T47D (cell line): ENCODE measurements at regions not wholly inside any gene's neighbourhood (a gene's known extent, or its start where the extent isn't known, plus 50 kb on each side); places are given as distances from the start of the nearest gene placed in this dataset.

Experiments
- DNase-seq, 2 experiments: peaks; one replicate each; pipeline versions ENCODE4 v3.0.0 to v3.0.0-alpha.2; 2011 to 2012; ENCODE audit warnings: low read depth in 1 of 2, low spot score in 1 of 2
- JUND ChIP-seq: IDR thresholded peaks from 2 replicates; pipeline ENCODE4 v1.6.1; 2012; ENCODE audit warnings: low read depth
- in situ Hi-C: cut with HindIII; loops from 2 replicates; pipeline ENCODE4 v1.10.0; 2016; ENCODE audit warnings: low sequenced_read_pairs, low pct_unique_long_range_greater_than_20kb

DNA sequence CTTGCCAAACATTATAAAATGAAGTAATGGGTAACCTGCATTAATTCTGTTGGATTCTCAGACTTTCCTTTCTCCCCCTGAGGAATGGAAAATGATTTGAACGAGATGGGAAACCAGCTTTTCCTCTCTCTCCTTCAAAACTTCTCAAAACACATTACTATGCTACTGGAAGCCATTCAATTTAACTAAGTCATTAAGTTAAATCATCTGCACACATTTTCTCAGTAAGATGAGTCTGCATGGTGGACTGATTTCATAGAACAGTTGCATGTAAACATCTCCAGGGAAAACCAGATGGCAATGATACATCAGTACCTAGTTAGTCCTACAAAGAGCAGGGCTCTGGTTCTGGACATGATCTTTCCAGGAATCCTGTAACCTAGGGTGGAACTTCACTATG, 59.9 kb downstream of the BMP4 start:
- no peak for TF ChIP-seq JUND
- in situ Hi-C loops, result no loop called here
- no peak for DNase-seq

DNA sequence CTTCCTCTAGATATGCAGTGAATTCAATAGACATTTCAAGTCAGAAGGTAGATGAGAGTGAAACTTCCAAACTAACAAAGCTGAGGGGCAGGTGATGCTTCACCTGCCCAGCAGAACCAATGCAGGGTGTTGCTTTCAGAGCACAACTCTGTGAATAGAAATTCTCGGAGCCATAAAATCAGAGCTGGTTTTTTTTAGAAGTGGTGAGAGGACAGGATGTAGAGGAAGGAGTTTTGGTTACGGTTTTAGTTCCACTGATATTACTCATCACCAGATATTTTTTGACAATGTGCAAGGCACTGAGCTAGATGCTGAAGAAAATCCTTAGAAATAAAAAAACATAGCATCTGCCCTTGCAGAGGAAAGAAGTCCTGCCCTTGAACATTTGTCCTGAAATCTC, 62.2 kb downstream of the BMP4 start:
- no peak for DNase-seq
- TF ChIP-seq JUND, result no peak
- in situ Hi-C loops, result no loop called here

DNA sequence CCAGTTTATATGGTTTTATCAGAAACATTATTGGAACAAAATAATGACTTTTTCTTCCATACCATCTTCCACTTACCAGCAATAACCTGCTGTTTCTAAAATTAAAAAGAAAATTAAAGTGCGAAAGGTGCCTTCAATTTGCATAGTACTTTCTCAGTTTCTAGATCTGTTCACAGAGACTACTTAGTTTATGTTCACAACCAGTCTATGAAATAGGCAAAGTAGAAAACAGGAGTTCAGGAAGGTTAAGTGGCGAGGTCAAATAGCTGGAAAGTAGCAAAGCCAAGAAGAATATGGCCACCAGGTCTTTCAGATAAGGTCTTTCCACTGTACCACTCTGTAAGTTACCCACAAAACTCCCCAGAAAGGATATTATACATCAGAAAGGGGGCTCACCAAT, 63.3 kb downstream of the BMP4 start:
- no peak for TF ChIP-seq JUND
- in situ Hi-C loops, result no loop called here
- no peak for DNase-seq

DNA sequence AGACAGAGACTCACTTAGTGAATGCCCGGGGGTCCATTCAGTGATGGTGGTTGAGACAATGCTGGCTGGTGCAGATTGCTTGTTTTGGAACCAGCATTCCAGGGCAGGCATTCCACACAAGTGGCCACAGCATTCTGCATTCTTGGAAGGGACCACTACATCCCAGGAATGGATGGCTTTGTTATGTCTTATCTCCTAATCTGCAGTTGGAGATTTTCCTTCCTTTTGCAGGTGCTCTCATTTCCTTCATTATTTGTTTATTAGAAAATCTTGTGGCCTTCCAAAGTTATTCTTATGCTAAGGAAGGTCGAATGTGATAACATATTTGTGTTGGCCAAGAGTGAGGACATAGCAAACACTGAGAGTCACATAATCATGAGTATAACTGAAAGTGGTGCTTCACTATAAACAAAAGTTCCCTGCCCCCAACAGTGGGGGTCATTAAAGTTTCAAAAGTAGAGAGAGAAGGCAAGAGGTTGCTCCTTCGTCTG, 66.0 kb downstream of the BMP4 start:
- TF ChIP-seq JUND, result no peak
- no peak for DNase-seq
- in situ Hi-C loops, result no loop called here

DNA sequence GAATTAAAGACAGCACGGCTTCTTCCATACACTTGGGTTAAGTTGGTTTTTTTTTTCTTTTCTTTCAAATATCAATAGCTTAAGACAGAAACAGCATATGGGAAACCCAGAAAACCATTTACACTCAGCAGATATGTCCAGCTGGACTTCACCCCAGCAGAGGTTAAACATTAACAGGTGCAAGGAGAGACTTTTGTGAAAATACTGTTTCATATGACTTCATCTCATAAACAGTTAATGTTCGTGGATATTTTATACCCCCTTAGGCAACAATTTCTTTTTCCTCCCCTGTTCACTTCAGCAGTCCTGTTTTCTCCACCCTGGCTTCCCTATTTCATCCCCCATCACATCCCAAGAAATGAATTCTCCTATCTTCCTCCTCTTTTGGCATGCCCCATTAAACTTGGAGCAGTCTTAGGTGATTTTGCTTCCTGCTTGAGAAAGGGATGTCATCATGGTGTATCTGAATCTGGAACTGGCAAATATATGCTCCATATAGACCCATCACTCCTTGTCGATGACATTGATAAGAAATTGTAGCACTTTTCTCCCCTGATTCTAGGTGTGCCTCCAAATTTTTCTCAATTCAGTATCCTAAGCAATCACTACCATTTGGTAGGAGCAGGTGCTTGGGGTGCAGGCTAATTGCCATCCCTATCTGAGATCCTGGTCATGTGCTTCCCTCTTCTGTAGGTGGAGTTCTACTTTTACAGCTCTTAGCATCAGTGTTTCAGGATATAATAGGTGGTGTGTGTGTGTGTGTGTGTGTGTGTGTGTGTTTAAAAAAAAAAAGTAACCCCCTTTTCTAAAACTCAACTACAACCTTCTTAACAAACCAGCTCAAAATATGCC, 67.9 kb downstream of the BMP4 start:
- in situ Hi-C loops, result no loop called here
- no peak for DNase-seq
- TF ChIP-seq JUND, result no peak

DNA sequence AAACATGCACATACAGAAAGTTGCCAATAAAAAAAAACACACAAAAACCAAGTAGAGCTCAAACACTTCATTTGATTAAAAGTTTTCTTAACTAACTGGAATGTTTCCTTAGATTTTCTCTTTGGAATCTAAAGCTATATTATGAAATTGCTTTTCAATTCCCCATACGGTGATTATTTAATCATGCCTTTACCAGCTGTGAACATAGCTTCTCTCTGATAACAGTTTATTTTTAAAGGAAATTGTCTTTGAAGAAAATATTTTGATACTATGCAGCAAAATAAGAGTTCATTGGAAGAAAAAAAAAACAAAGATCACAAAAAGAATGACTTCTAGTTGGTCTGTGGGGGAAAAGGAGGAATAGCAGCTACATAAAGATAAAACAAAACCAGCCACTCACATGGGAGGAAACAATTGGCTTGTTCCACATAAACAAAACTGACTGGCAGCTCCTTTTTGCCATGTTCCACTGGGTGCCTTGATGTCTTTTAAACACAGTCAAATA, 71.4 kb downstream of the BMP4 start:
- in situ Hi-C loops, result no loop called here
- no peak for DNase-seq
- TF ChIP-seq JUND, result no peak

DNA sequence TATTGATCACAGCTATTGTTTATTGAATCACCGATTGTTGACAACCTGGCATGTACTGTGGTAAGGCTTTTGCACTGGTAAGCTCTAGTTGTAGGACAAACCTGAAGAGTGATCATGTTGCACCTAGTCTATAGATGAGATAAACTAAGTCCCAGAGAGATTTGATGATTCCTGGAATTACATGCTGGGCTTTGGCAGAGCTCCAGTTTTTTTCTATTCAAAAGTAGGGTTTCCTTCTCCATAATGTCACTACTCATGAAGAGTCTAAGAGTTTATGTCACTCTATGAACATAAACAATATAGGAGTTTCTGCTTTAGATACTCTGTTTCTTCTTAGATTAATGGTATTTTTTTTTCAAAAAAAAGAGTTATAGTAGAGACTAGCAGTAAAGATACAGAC, 72.0 kb downstream of the BMP4 start:
- DNase-seq, result no peak
- in situ Hi-C loops, result no loop called here
- no peak for TF ChIP-seq JUND

DNA sequence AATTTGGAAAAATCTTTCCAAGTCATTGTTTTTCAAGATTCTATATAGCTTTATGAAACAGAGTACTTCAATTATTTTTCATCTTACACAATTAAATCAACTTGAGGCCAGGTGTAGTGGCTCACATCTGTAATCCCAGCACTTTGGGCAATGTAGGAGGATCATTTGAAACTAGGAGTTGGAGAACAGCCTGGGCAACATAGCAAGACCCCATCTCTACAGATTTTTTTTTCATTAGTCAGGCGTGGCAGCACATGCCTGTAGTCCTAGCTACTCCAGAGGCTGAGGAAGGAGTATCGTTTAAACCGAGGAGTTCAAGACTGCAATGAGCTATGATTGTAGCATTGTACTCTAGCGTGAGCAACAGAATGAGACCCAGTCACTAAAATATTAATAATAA, 72.9 kb downstream of the BMP4 start:
- DNase-seq, result no peak
- TF ChIP-seq JUND, result no peak
- in situ Hi-C loops, result no loop called here

DNA sequence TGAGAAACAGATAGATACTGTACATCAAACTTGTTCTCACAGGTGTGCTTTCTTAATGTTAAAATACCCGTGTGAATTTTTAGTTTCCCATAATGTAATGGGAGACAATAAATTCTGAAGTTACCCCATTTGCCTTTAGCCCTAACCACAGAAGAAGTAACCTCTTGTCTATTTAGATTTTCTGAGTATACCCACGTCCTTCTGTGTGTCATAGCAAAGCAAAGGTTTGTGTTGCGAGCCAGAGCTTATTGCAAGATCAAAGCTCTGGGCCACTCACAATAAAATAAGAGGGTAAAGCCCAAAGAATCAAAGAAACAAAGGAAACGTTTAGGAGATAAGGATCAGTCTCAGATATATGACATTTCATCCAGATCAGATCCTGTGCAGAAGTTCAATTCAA, 73.9 kb downstream of the BMP4 start:
- DNase-seq, result no peak
- in situ Hi-C loops, result no loop called here

DNA sequence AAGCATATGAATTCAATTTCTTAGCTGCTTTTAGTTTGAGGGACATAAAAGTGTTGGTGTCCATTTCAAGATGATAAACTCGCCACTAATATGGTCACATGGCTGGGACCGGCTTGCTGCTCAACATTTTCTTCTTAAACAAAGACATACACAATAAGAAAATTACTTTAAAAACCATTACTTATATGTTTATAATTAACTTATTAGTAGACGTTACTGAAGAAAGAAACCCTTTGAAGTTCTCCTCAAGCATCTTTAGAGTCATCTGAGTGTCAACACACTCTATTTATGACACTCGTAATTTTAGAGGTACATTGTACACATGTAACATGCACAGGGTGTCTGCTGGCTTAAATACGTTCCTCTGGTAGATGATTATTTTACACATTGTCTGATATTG, 74.7 kb downstream of the BMP4 start:
- DNase-seq, result no peak
- in situ Hi-C loops, result no loop called here
- no peak for TF ChIP-seq JUND

More for the DNA sequence above, 73.9 kb downstream of the BMP4 start:
- no peak for TF ChIP-seq JUND

DNA sequence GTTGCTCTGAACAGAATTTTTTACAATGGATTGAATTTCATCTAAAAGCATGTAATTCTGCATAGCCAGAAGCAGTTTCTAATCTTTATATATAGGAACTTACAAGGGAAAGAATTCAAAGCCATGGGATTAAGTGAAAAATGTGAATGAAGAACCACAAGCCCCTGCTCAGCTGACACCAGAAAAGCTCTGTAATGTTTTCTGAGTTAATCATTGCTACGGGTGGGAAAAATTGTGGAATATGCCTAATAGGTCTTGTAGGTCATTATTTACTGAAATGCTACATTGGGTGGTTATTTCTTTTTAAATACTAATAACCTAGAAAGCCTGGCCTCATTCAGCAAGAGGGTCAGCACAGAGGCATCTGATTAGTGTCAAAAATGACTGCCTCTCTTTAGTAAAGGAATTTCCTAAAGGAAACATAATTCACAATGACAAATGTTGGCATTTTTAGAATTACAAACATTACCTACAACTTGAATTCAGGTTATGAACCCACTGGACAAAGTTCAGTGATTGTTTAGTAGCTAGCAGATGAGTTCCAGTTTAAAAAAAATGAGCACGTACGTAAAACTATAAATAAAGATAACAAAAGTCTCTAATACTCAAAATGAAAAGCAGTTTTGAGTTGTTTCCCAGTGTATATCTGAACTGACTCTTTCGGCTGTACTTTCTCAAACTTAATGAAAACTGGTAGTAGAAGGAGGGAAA, 75.3 kb downstream of the BMP4 start:
- DNase-seq, result no peak
- in situ Hi-C loops, result no loop called here
- TF ChIP-seq JUND, result no peak

DNA sequence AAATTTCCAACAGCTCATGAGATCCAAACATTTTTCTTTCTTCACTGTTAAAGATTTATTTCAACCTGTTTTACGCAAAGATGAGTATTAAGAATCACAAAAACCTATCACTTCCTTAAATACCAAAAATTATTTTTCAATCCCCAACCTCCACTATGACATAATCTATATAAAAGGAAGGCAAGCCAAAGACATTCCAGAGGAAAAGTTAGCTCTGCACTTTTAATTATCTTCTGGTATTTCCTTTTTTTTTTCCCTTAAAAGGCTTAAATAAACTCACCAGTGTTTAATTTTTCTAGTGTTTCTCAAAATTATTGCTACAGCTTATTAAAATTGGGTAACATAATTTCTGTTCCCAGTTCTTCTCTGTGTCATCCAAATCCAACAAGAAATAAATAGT, 75.9 kb downstream of the BMP4 start:
- TF ChIP-seq JUND, result no peak
- DNase-seq, result no peak
- in situ Hi-C loops, result no loop called here

DNA sequence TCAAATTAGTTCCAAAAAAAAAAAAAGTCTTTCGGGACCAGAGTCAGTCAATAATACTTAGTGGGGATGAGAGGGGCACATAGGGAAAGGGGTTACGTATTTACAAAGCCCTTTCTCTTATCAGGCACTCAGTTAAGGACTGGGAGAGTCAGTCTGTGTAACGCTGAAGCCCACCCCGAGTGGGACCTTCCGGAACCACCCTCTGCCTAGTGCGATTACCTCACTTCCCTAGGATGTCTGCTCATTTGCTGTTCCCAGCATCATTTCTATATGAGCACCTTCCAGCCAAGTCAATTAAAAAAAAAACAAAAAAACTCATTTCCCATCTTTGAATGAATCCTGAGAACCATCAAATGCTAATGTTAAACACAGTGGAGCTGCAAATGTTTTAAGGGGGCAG, 76.9 kb downstream of the BMP4 start:
- in situ Hi-C loops, result no loop called here
- no peak for TF ChIP-seq JUND
- DNase-seq, result no peak
